Inferior parietal cortex (tissue), 1 donor: ENCODE measurements at regions not wholly inside any gene's neighbourhood (a gene's known extent, or its start where the extent isn't known, plus 50 kb on each side); places are given as distances from the start of the nearest gene placed in this dataset.

Source experiments
- DNase-seq: peaks from one replicate; pipeline ENCODE4 v3.0.0-alpha.2; 2016; ENCODE audit errors: extremely low spot score

- no peak for DNase-seq
Observed at GRCh38 chr1:238005116-238005515, 114.4 kb upstream of the ZP4 start.

DNA sequence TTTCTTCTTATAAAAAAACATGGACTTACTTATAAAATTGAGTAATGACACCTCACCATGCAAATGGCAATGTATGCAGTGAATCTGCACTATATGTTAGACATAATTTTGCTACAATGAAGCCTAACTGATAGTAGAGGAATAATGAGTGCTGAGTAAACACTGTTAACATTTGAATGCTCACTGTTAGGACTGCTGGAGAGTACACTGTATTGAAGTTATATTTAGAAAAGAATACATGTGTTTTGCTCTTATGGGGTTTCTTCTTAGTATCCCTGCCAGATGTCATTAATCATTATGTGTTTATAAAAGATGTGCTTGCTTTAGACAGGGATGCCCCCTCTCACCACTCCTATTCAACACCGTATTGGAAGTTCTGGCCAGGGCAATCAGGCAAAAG, 111.1 kb upstream of the ZP4 start:
- no peak for DNase-seq

DNA sequence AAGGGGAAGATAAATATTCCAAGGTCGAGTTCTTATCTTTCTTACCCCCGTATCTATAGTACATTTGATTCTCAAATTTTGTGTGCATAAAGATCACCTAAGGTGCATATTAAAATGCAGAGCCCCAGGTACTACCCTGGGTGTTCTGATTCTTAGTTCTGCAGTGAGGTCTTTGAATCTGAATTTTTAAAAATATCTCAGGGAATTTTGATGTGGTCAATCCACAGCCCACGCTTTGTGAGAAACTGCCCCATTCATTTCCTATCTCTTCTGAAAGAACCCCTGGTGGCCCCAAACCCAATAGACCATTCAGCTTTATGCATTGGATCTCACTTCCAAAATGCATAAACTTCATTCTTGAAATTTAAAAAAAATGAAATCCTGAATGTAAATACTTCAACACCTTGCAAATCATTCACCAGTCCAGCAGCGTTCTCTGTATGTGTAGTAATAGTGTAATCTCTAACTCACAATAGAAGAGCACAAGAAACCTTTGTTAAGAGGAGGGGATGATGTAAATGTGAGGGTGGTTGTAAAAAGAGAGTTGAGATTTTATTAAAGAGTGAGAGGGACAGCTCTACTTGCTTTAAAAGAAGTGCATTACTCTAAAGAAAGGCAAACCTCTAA, 108.8 kb upstream of the ZP4 start:
- DNase-seq, result no peak

DNA sequence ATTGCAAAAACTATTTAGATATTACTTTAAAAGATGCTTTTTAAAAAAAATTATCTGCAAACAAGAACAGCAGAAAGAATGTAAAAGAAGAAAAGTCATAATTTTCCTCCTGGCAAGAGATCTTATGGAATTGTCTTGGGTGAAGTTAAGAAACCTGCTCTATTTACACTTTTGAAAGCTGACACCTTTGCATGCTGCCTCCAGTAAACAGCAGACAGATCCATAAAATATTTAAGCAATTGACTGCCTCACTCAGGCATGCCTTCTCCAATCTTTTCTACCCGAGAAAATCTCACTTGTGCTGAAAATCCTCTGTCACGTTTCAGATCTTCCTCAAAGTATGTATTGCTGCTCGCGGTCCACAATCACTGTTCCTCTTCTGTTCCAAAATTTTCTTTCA, 107.9 kb upstream of the ZP4 start:
- no peak for DNase-seq

- DNase-seq, result no peak
Observed at GRCh38 chr1:237983496-237983895, 92.8 kb upstream of the ZP4 start.

DNA sequence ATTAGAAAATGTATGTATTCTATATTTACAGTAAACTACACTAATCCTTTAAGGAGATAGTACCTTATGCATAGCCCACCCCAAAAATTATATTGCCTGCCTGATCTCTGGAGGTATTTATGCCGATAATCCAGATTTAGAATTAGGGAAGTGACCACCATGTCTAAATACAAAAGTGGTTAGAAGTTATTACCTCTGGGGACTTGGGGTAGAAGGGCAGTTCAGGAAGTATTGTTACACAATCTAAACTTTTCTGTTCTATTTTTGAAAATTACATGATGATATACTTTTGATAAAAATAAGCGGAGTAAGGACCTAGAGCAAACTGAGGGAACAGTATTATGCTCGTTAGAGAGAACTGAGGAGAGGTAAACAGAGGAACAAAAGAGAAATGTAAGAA, 90.5 kb upstream of the ZP4 start:
- no peak for DNase-seq

- no peak for DNase-seq
Observed at GRCh38 chr1:237976331-237976730, 85.6 kb upstream of the ZP4 start.

- no peak for DNase-seq
Observed at GRCh38 chr1:237975903-237976302, 85.2 kb upstream of the ZP4 start.

DNA sequence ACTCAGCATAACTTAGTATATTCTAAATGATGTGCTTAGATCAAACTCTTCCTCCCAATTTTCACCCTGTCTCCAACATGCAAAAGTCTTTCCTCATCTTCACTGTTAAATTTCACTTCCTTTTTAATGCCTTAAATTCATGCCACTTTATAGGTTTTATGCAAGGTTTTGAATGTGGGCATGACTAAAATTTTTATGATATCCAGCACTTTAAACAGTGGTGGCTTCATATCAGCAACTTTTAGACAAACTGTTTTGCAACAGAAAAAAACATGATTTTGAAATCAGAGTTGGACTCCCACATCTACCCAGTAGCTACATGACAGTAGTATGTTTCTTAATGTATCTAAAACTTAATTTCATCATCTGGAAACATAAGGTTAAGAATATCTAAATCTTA, 84.7 kb upstream of the ZP4 start:
- no peak for DNase-seq

DNA sequence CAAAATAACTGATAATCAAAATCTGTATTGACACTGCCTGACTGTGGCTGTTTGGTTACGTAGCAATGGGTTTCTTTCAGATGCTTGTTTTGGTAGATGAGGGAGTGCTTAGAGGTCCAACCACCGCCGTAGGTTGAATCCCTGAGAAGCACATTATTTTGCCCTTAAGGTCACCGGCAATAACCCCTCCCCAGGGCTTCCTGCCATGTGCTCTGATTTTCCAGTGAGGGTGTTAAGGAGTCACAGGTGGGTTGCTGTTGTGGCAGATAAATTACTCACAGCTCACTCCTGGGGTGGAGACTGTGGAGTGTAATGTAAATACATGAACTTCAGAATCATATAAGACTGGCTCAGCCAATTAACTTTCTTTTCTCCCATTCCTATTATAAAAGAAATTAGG, 81.5 kb upstream of the ZP4 start:
- DNase-seq, result no peak

- no peak for DNase-seq
Observed at GRCh38 chr1:237962985-237963384, 72.3 kb upstream of the ZP4 start.

DNA sequence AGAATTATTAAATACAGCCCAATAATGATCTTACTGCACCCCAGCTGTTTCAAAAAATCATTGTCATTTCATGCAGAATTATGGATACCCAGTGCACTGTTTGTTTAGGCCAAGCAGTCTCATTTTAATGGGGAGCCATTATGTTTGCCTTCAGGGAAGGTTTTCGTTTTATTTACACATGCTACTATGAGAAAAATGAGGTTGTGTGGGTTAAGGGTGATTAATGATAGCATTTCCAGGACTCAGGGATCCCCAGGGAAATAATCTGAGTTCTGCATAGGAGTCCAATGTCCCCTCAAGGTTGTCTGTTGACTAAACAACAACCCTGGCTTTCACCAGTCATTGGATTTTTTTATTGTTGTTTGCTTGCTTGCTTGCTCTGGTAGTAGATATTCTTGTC, 71.0 kb upstream of the ZP4 start:
- DNase-seq, result no peak

DNA sequence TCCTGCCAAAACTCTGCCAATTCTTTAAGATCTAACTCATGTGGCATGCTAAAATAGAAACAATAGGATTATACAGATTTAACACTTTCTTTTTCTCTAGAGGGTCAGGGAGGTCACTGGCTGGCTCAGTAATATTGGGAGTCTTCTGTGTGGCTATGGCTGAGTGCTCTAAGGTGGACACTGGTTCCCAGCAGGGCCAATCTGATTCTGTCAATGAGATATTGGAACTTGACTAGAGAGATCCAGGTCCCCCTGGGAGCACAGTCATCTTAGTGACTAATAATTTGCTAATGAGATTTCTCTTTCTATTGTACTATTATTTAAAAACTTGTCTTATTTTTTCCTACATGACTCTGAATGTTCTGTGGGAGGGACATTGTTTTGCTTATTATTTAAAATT, 69.1 kb upstream of the ZP4 start:
- DNase-seq, result no peak

GRCh38 chr1:237953238-237953637, 62.5 kb upstream of the ZP4 start:
- no peak for DNase-seq
